HG02763 (cell line): ENCODE measurements at regions not wholly inside any gene's neighbourhood (a gene's known extent, or its start where the extent isn't known, plus 50 kb on each side); places are given as distances from the start of the nearest gene placed in this dataset.
"Not testable (repeated sequence)": the region's sequence is repeated elsewhere in the genome, so short reads cannot be mapped to it uniquely, and the experiment has no call there.

Experiments
- ATAC-seq: cut with Tn5 transposase; IDR thresholded peaks from one replicate; pipeline ENCODE4 v1.9.1; 2021; ENCODE audit warnings: mild to moderate bottlenecking, moderate library complexity; ENCODE audit not compliant: unreplicated experiment

DNA sequence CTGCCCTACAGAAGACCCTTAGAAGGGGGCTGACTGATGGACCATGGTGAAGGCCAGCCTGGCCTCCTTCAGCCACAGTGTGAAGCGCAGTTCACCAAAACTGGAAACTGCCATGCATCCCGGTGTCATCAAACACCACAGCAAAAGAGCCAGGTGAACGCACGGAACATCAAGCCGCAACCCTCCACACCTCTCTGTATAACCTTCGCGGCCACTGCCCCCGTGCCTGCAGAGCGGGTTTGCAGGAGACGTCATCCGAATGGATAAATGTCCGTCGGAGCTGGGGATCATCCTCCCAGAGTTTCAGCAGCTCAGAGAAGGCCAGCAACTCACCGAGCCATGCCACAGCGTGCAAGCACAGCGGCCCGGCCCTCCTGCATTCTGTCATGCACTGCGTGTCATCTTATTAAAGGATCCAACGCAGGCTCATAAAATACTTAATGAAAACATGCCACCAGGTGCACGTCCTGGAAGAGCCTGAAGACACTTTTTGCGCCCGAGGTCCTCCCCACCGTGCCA lies 309.9 kb downstream of the BRD1 start:
- ATAC-seq, result no peak

DNA sequence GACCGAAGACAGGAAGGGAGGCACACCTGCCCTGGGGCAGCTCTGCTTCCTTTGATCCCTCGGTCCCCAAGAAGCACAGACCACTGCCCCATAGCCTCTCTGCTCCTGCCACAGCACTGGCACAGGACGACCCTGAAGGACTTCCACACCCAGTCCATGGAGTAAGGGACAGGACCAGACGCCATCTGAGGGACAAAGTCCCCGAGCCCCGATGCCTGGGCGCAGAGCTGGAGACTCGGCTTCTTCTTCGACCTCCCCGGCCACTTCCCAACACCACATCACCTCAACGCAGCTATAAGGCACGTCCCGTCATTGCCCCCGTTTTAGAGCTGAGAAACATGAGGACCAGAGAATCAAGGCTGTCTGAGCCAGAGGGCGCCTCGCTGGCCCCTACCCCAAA lies 310.5 kb downstream of the BRD1 start:
- no peak for ATAC-seq

DNA sequence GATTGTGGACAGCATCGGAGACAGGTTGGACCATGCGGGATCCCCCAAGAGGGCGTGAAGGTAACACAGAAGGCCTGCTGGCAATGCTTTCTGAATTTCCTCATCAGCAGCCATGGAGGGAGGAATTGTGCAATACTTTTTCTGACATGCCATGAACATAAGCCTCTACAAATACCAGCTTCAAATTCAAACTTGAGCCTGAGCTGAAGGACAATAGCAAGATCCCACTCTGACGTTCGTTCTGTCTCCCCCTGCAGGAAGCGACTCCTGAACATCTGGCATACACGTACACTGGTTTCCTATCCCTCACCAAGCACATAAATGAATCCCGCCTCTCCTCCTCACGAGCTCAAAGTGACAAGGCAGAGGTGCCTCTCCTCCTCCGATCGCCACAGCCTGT lies 312.2 kb downstream of the BRD1 start:
- no peak for ATAC-seq

DNA sequence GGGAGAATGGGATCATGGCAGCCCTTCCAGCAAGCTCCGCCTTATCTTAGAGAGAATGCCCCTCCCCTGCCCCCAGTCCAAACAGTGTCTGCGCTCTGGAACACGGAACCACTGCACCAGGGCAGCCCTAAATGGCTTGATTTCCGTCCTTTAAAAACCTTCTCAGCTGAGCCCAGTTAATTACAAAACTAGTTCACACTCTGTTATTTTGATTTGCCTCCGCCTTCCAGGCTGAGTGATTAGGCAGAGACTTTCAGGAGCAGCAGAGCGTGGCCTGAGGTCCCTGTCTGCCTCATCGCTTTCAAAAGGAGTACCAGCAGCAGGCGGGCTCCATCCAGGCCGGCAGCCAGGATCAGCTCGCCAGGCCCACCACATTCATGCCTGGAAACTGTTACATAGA lies 313.0 kb downstream of the BRD1 start:
- no peak for ATAC-seq

DNA sequence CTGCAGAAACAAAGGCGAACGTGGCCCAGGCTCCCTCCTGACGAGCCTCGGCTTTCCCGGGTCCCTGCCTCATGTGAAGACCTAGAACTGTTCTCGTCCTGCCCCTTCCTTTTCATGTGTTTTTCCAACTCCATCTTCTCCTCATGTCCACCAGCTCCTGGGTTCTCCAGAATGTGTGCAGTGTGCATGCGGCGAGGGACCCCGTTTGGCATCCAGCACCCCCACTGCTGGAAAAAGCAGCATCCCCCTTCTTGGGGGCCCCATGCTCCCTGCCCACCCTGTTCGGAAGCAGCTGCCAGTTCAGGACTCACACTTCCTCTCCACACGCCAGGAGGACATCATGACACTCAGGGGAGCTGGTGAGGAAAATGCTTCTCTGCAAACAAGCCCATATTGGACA lies 313.5 kb downstream of the BRD1 start:
- no peak for ATAC-seq

DNA sequence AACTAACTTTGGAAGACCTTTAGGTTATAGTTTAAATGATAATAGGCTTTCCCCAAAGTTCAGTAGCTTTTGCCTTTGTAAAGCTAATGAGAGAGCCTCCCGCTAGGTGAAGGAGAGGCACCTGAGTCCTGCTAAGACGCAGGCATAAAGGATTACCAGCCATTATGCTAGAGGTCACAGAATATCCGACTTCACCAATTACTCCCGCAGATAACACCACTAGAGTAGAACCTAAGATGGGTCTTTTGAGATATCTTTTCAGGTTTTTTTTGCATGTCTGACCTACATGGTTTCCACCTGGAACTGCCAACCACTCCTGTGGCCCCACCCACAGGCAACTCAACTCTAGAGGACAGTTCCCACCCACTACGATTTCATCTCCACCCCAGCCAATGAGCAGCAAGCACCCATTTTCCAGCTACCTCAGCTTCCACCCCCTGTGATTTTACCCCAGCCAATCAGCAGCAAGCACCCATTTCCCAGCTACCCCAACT lies 314.3 kb downstream of the BRD1 start:
- no peak for ATAC-seq

DNA sequence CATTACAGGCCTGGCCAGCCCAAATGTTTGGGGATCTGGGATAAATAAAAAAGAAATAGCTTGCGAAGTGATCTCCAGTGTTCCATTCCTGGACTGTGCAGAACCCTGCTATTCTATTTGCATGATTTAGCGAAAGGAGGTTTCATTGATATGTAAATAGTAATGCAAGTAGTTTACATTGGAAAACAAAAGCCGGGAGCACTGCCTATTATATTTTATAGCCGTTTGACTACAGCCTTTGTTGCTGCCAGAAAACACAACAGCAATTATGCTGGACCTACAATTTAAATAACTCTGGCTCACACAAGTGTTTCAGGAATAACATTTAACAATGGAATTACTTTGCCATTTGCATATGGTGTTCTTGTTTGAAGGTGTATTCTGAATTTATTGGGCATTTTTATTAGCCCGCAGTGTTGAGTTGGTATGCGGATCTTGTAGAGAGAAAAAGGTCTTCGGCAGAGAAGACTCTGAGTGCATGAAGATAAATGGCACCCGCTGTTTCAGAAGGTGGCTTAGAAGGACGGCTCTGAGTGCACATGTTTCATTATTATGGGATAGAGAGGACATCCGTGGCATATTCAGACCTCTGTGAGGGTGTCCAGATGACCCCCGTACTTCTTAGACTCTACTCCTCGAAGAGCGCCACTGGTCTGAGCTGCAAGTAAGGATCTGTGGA lies 315.0 kb downstream of the BRD1 start:
- ATAC-seq, result no peak

DNA sequence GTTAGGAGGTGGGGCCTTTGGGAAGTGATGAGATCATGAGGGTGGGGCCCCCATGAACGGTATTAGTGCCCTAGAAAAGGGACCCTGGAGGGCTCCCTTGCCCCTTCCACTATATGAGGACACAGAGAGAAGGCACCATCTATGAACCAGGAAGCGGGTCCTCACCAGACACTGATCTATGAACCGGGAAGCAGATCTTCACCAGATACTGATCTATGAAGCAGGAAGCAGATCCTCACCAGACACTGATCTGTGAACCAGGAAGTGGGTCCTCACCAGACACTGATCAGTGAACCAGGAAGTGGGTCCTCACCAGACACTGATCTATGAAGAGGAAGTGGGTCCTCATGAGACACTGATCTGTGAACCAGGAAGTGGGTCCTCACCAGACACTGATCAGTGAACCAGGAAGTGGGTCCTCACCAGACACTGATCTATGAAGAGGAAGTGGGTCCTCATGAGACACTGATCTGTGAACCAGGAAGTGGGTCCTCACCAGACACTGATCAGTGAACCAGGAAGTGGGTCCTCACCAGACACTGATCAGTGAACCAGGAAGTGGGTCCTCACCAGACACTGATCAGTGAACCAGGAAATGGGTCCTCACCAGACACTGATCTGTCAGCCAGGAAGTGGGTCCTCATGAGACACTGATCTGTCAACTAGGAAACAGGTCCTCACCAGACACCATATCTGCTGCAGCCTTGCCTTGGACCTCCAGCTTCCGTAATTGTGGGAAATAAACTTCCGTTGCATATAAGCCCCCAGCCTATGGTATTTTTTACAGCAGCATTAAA lies 316.1 kb downstream of the BRD1 start:
- not testable (repeated sequence) for ATAC-seq

DNA sequence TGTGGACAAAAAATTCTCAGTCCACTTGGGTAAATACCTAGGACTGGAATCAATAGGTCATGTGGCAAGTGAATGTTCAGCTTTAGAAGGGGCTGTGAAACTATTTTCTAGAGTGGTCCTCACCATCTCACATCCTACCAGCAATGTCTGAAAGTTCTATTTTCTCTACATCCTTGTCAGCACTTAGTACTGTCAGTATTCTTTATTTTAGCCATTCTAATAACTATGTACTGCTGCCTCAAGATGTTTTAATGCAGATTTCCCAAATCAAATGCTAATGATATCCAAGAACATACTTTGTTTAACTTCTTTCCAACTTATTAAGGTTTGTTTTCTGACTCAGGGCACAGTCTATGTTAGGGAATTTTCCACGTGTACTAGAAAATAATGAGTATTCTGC lies 317.0 kb downstream of the BRD1 start:
- no peak for ATAC-seq

DNA sequence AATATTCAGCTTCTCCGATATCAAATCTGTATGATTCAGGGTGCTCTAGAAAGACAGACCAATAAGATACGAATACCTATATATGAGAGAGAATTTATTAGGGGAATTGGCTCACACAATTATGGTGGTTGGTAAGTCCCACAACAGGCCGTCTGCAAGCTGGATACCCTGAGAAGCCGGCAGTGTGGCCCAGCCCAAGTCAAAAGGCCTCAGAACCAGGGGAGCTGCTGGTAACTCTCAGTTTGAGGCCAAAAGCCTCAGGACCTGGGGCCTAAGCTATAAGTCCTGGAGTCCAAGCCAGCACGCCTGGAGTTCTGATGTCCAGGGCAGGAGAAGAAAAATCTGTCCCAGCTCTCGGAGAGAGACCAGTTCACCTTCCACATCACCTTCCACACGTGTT lies 318.7 kb downstream of the BRD1 start:
- ATAC-seq, result no peak

DNA sequence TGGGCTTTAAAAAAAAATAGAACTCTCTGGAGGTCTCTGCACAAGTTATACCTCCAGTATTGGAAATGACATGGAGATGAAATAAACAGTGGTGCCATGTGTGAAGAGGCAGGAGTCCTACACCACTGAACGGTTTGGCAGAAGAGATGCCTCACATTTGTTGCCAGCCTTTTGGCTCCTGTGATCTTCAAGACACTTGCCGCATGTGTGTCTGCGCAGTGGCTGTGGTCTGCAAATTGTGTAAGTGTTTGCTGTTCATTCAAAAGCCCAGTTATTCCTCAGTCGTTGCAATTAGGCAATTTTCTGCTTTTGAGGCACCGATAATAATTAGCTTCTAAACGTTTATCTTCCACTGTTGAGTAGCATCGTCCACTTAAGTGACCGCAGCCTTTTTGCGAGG lies 319.1 kb downstream of the BRD1 start:
- ATAC-seq, result no peak

DNA sequence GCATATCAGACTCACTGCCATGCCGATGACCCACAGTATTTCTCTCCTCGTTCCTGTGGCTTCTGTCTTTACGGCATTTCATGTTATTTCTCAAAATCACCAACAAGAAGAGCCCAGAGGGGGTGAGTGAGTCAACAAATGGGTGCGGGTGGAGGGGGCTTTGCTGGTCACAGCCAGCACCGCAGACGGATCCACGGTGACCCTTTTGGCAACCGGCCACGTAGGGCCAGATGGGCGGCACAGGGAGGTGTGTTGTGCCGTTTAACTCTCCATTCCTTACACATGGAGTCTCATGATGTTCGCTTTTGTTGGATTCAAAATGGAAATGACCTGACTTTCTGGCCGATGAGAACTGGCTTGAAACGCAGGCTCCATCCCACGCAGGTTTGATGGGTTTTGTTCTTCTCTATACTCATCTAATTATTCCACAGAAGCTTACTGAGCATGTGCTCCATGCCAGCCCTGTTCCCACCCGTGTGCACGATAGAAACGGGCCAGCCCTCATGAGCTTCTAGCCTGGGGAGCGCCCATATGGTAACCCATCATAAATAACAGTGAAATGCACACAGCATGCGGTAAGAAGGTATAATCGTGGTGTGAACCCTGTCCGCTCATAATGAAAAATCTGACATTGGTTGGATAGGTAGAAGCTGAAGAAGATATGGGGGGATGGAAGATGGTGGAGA lies 319.9 kb downstream of the BRD1 start:
- no peak for ATAC-seq

DNA sequence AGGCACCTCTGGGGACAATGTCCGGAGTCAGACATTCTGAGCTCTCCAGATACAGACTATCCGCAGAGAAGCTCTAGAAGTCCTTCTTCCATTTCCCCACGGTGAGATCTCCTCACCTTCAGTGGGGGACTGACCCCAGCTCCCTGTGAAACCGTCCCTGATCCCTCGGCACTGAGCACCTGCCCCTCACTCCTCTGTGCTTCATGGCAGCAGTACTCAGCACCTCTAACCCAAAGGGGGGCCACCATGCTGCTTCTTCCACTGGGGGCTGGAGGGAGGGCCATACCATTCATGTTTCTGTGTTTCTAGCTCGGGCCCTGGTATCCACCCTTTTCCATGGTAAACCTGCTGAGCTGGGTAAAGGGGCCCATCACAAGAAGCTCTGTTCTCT lies 321.7 kb downstream of the BRD1 start:
- ATAC-seq, result no peak

DNA sequence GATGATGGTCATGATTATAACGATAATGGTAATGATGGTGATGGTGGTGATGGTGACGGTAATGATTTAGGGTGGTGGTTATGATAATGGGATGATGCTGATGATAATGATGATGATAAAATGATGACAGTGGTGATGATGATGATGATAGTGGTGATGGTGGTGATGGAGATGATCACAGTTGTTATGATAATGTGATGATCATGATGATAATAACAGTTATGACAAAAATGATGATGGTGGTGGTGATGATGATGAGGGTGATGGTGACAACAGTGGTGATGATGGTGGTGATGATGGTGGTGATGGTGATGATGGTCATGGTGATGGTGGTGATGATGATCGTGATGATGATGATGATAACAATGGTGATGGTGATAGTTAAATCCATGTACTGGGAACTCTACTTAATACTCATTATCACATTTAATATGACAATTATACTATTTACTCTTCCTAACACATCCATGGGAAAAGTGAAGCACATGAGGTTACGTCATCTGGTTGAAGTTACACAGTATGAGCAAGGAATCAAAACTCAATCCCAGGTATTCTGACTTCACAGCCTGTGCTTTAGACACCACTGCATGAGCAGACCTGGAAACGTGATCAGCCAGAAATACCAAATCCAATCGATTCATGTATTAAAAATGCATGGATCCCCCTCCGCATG lies 322.2 kb downstream of the BRD1 start:
- no peak for ATAC-seq

DNA sequence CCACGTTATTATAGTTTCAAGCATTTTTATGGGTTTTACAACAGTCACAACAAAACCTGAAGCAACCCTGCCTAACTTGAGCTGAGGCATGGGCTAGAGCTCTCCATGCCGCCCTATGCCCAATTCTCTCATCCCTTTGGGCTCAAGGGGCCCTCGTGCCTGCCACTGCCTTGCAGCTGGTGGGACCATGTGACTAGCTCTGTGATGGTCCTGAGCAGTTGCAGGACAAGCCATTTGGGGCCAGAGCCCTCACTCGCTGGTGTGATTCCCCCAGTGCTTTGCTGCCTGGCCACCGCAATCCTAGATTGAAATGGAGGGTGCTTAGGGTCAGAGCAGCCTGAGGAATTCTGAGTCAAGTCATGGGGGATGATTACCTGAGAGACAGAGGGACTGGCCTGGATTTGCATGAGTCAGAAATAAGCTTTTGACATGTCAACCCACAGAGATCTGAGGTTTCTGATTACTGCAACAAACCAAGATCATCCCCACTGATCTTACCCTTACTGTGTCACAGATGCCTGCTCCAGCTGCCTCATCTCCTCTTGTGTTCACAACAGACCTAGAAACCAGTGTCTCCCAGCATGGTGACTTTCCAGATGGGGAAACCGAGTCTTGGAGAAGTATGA lies 323.7 kb downstream of the BRD1 start:
- peak; percentile 50 for ATAC-seq

DNA sequence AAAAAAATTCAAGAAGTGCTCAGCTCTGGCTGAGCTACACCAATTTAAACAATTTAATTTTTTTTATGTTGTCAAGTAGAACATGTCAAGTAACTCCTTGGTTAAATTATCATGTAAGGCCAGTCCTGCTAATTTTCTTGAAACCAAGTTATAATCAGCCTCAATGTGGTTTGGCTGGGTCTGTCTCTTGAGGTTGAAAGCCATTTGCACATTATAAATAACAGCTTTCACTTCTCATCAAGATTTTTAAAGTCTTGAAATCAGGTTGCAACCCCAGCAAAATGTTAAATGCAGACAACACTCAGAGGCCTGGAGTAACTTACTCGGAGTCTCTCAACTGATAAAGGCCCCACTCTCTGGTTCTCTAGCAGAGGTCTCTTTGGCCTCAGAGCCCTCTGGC lies 324.4 kb downstream of the BRD1 start:
- peak; percentile 18 for ATAC-seq

DNA sequence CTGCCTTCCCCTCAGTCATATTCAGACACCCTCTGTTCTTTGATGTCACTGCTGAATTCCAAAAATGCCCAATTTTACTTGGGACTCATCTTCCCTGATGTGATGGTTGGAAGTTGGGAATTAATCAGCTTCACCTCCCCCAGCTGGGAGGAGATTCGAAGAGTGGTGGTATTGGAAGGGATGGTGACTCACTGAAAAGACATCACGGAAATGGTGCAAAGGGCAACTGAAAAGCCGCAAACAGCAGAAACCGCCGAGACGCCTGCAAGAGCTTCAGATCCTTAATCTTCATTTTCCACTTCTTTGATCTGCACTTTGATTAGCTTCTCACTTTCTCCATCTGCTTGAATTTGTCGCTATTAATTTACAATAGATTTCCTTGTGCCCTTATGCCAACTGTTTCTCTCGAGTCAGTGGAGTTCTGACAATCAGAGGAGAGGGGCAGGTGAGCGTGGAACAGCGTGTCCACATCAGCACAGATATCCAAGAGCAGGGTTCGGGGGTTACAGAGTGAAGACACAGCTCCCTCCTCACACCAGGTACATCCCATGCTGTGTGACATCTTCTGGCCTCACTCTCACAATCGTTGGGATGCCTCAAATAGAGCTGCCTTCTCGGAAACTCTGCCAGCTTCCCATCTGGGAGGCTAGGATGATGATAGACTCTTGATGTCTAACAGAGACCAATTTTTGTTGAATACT lies 325.4 kb downstream of the BRD1 start:
- ATAC-seq, result no peak

DNA sequence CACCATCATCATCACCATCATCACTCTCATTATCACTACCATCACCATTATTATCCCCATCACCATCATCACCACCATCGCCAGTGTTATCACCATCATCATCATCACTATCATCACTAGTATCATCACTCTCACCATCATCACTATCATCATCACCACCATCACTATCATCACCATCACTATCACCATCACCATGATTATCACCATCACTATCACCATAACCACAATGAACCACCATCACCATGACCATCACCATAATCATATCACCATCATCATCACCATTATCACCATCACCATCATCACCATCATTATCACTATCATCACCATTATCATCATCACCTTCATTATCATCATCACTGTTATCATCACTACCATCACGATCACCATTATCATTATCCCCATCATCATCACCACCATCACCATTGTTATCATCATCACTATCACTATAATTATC lies 326.7 kb downstream of the BRD1 start:
- no peak for ATAC-seq

DNA sequence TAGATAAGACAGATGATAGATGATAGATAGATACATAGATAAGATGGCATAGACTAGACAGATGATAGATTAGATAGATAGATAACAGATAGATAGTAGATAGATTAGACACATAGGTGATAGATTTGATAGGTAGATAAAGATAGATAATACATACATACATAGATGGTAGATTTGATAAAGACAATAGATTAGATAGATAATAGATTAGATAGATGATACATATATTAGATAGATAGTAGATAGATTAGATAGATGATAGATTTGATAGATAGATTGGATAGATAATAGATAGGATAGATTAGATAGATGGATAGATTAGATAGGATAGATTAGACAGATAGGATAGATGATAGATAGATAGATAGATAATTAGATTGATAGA lies 327.6 kb downstream of the BRD1 start:
- ATAC-seq, result no peak
